Caco-2 (cell line): ENCODE measurements at regions not wholly inside any gene's neighbourhood (a gene's known extent, or its start where the extent isn't known, plus 50 kb on each side); places are given as distances from the start of the nearest gene placed in this dataset.

ENCODE experiments used
- BruUV-seq: library from RNA; stranded (reverse); fragments of 400-500 nt; replicated peaks from 2 replicates; lab custom pipeline; 2021; lab: Mats Ljungman, UMichigan
- CTCF ChIA-PET: fragments of 300-600 bp; sonication (Branson Sonifier 250); formaldehyde crosslinking; loops from one replicate; lab custom pipeline; 2022; ENCODE audit warnings: antibody characterized with exemption; lab: Charles Lee
- POLR2A ChIA-PET: fragments of 300-600 bp; sonication (Branson Sonifier 250); formaldehyde crosslinking; loops from one replicate; lab custom pipeline; 2022; ENCODE audit warnings: antibody characterized with exemption; lab: Charles Lee
- DNase-seq, 2 experiments: peaks; one replicate each; pipeline versions ENCODE4 v3.0.0 to v3.0.0-alpha.2; 2020 to 2022
- H3K27me3 ChIP-seq: replicated peaks from 2 replicates; pipeline ENCODE4 v1.6.0; 2011; ENCODE audit warnings: low read length; ENCODE audit not compliant: control insufficient read depth, insufficient read depth
- H3K36me3 ChIP-seq: 2 replicates; pipeline ENCODE4 v1.5.1; 2011; ENCODE audit warnings: low read length; ENCODE audit not compliant: control insufficient read depth, insufficient read depth
- H3K4me1 ChIP-seq: fragments of 250-450 bp; sonication (Bioruptor Pico); 2 replicates; pipeline ENCODE4 v1.5.1; 2020; ENCODE audit warnings: mild to moderate bottlenecking
- H3K4me3 ChIP-seq: 2 replicates; pipeline ENCODE4 v1.5.1; 2011; ENCODE audit warnings: low read depth, mild to moderate bottlenecking, control low read depth, low read length
- H3K9me3 ChIP-seq: fragments of 250-450 bp; sonication (Bioruptor Pico); 2 replicates; pipeline ENCODE4 v1.5.1; 2020; ENCODE audit warnings: mild to moderate bottlenecking, moderate library complexity
- H3K27ac Mint-ChIP-seq: one replicate; pipeline ENCODE4 v1.8.0; 2022; ENCODE audit warnings: mixed read lengths; ENCODE audit not compliant: unreplicated experiment
- H3K27me3 Mint-ChIP-seq: one replicate; pipeline ENCODE4 v1.8.0; 2022; ENCODE audit warnings: mixed read lengths; ENCODE audit not compliant: insufficient read depth, unreplicated experiment
- H3K36me3 Mint-ChIP-seq: one replicate; pipeline ENCODE4 v1.8.0; 2022; ENCODE audit warnings: mild to moderate bottlenecking, mixed read lengths; ENCODE audit not compliant: insufficient read depth, unreplicated experiment
- H3K4me1 Mint-ChIP-seq: one replicate; pipeline ENCODE4 v1.8.0; 2022; ENCODE audit warnings: low read depth, mixed read lengths; ENCODE audit not compliant: unreplicated experiment
- H3K4me3 Mint-ChIP-seq: one replicate; pipeline ENCODE4 v1.8.0; 2022; ENCODE audit warnings: mild to moderate bottlenecking, moderate library complexity, mixed read lengths; ENCODE audit not compliant: unreplicated experiment
- H3K9me3 Mint-ChIP-seq: one replicate; pipeline ENCODE4 v1.8.0; 2022; ENCODE audit warnings: mixed read lengths; ENCODE audit not compliant: unreplicated experiment
- intact Hi-C: fragments of 100-400 bp; cut with micrococcal nuclease; formaldehyde crosslinking; loops from one replicate; pipeline ENCODE4 v1.10.0; 2022; ENCODE audit not compliant: unreplicated experiment
- TF ChIP-seq, protein P1 (sequence below), 2 experiments: fragments of 200-600 bp in 1 of 2; IDR thresholded peaks; 1 replicate in 1 of 2; 2 replicates in 1 of 2; pipeline versions ENCODE4 v1.5.1 to v1.8.0; 2011 to 2022; ENCODE audit warnings: antibody characterized with exemption in 1 of 2, control low read depth in 1 of 2, inconsistent platforms in 1 of 2, low read depth in 1 of 2, low read length in 1 of 2, mild to moderate bottlenecking in 1 of 2, moderate library complexity in 1 of 2; ENCODE audit not compliant: insufficient read depth in 1 of 2, severe bottlenecking in 1 of 2, unreplicated experiment in 1 of 2

DNA sequence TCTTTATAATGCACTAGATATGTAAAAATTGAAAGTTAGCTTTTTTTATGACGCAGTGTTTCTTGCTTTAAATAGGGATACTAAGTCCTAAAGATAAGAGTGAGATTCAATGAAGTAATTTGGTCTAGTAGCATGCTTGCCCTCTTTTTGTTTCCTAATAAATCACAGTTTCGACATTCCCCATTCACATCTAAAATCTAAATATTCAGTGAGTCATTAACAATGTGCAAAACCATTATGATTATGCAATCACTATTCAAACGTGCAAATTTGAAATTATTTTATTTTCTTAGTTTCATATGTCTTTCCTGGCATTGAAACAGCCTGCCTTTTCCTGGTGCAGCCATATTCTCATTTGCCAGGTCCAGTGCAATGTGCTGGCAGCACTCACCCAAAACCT lies 1350.5 kb upstream of the PABPC4L start:
- ChIA-PET POLR2A (no interaction called here), CTCF (no interaction called here)
- DNase-seq: no peak
- H3K36me3 Mint-ChIP-seq: no peaks in the 10 kb centered on the region
- H3K4me1 ChIP-seq: no peaks in the 10 kb centered on the region
- no peaks in the 10 kb centered on the region for H3K9me3 ChIP-seq
- intact Hi-C loops: no loop called here
- no peaks in the 10 kb centered on the region for H3K36me3 ChIP-seq
- no peak overlapping the region for H3K4me3 Mint-ChIP-seq
- H3K27me3 Mint-ChIP-seq: no peaks in the 10 kb centered on the region
- H3K4me3 ChIP-seq: no peak overlapping the region
- H3K27me3 ChIP-seq: no peaks in the 10 kb centered on the region
- no peaks in the 10 kb centered on the region for H3K9me3 Mint-ChIP-seq
- TF ChIP-seq, protein P1, sequence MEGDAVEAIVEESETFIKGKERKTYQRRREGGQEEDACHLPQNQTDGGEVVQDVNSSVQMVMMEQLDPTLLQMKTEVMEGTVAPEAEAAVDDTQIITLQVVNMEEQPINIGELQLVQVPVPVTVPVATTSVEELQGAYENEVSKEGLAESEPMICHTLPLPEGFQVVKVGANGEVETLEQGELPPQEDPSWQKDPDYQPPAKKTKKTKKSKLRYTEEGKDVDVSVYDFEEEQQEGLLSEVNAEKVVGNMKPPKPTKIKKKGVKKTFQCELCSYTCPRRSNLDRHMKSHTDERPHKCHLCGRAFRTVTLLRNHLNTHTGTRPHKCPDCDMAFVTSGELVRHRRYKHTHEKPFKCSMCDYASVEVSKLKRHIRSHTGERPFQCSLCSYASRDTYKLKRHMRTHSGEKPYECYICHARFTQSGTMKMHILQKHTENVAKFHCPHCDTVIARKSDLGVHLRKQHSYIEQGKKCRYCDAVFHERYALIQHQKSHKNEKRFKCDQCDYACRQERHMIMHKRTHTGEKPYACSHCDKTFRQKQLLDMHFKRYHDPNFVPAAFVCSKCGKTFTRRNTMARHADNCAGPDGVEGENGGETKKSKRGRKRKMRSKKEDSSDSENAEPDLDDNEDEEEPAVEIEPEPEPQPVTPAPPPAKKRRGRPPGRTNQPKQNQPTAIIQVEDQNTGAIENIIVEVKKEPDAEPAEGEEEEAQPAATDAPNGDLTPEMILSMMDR (IDR thresholded peaks at IDR 0.05; ENCODE audit: insufficient read depth in 1 of 2, low read depth in 1 of 2, low read length in 1 of 2, severe bottlenecking in 1 of 2, unreplicated experiment in 1 of 2): no peak
- BruUV-seq: no TSS peak
- no peaks in the 10 kb centered on the region for H3K4me1 Mint-ChIP-seq
- H3K27ac Mint-ChIP-seq: no peak overlapping the region

- POLR2A ChIA-PET: no interaction called here
- Mint-ChIP-seq H3K4me1 (no peaks in the 10 kb centered on the region), H3K4me3 (no peak overlapping the region), H3K27me3 (no peaks in the 10 kb centered on the region), H3K9me3 (no peaks in the 10 kb centered on the region), H3K27ac (no peak overlapping the region), H3K36me3 (no peaks in the 10 kb centered on the region)
- H3K27me3 ChIP-seq: no peaks in the 10 kb centered on the region
- intact Hi-C loops: no loop called here
- TF ChIP-seq, protein P1 (IDR thresholded peaks at IDR 0.05; ENCODE audit: insufficient read depth in 1 of 2, low read depth in 1 of 2, low read length in 1 of 2, severe bottlenecking in 1 of 2, unreplicated experiment in 1 of 2): no peak
- no TSS peak for BruUV-seq
- no peak for DNase-seq
- no peaks in the 10 kb centered on the region for H3K9me3 ChIP-seq
- no peak overlapping the region for H3K4me3 ChIP-seq
- no peaks in the 10 kb centered on the region for H3K36me3 ChIP-seq
- no peaks in the 10 kb centered on the region for H3K4me1 ChIP-seq
- CTCF ChIA-PET: no interaction called here
Observed at GRCh38 chr4:135548711-135549110, 1347.1 kb upstream of the PABPC4L start.

DNA sequence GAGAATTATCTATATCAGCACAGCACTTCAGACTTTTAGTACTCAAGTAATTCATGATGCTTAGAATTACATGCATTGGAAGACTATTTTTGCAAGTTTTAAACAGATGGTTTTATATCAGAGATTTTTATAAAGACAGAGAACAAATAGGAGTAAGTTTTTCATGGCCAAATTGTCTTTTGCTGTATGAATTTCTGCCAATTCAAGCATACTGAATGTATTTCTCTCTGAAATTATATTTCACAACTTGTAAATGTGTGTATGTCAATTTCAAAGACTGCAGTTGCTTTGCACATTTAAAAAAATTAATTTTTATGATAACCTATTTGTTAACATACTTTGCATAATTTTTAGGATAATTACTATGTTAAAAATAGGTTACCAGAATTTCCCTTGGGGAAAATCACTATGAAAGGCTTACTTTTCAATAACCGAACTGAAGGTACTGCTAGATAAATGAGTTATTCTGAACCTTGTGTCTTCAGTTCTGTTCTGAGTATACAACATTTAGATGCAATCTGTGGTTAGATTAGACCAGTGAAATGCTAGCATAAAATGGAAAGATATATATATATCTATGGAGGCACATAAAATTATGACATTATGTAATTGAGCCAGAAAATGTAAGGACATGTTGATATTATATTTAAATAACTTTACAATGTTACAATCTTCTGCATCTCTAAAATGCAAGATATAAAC lies 1344.2 kb upstream of the PABPC4L start:
- no peaks in the 10 kb centered on the region for H3K36me3 Mint-ChIP-seq
- CTCF ChIA-PET: no interaction called here
- no peaks in the 10 kb centered on the region for H3K27me3 Mint-ChIP-seq
- Histone ChIP-seq H3K9me3 (no peaks in the 10 kb centered on the region), H3K36me3 (no peaks in the 10 kb centered on the region), H3K27me3 (no peaks in the 10 kb centered on the region), H3K4me1 (no peaks in the 10 kb centered on the region), H3K4me3 (no peak overlapping the region)
- H3K27ac Mint-ChIP-seq: no peak overlapping the region
- TF ChIP-seq, protein P1 (IDR thresholded peaks at IDR 0.05; ENCODE audit: insufficient read depth in 1 of 2, low read depth in 1 of 2, low read length in 1 of 2, severe bottlenecking in 1 of 2, unreplicated experiment in 1 of 2): no peak
- H3K4me1 Mint-ChIP-seq: no peaks in the 10 kb centered on the region
- intact Hi-C loops: no loop called here
- BruUV-seq: no TSS peak
- POLR2A ChIA-PET: no interaction called here
- no peaks in the 10 kb centered on the region for H3K9me3 Mint-ChIP-seq
- H3K4me3 Mint-ChIP-seq: no peak overlapping the region
- no peak for DNase-seq
